ENCODE measurements at regions not wholly inside any gene's neighbourhood (a gene's known extent, or its start where the extent isn't known, plus 50 kb on each side); places are given as distances from the start of the nearest gene placed in this dataset.

DNA sequence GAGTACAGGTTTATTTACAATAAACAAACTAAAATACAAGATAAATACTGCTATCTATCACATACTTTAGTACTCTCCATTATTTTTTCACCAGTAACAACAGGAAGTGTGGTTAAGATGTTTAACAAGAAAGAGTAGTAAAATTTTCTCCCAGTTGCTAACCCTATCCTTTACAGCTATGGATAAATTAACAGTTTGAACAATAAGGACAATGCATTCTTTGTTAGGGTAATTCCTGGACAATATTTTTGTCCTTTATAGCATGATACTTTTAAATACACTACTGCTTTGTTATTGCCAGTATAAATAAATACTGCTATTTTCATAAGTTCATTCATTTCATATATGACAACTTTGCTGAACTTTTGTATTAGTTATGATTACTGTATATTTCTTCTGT, 630.2 kb upstream of the ATXN8OS start:
- TF ChIP-seq, protein P1, sequence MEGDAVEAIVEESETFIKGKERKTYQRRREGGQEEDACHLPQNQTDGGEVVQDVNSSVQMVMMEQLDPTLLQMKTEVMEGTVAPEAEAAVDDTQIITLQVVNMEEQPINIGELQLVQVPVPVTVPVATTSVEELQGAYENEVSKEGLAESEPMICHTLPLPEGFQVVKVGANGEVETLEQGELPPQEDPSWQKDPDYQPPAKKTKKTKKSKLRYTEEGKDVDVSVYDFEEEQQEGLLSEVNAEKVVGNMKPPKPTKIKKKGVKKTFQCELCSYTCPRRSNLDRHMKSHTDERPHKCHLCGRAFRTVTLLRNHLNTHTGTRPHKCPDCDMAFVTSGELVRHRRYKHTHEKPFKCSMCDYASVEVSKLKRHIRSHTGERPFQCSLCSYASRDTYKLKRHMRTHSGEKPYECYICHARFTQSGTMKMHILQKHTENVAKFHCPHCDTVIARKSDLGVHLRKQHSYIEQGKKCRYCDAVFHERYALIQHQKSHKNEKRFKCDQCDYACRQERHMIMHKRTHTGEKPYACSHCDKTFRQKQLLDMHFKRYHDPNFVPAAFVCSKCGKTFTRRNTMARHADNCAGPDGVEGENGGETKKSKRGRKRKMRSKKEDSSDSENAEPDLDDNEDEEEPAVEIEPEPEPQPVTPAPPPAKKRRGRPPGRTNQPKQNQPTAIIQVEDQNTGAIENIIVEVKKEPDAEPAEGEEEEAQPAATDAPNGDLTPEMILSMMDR (IDR thresholded peaks at IDR 0.05; ENCODE audit: insufficient read depth, low read length) = no peak
- TF ChIP-seq POLR2AphosphoS5 (IDR thresholded peaks at IDR 0.05; ENCODE audit: low read depth) (no peak), GABPA (IDR thresholded peaks at IDR 0.05; ENCODE audit: low read depth) (no peak), SPI1 (IDR thresholded peaks at IDR 0.05; ENCODE audit: borderline replicate concordance, low read depth) (no peak)
- TF ChIP-seq, protein P2, sequence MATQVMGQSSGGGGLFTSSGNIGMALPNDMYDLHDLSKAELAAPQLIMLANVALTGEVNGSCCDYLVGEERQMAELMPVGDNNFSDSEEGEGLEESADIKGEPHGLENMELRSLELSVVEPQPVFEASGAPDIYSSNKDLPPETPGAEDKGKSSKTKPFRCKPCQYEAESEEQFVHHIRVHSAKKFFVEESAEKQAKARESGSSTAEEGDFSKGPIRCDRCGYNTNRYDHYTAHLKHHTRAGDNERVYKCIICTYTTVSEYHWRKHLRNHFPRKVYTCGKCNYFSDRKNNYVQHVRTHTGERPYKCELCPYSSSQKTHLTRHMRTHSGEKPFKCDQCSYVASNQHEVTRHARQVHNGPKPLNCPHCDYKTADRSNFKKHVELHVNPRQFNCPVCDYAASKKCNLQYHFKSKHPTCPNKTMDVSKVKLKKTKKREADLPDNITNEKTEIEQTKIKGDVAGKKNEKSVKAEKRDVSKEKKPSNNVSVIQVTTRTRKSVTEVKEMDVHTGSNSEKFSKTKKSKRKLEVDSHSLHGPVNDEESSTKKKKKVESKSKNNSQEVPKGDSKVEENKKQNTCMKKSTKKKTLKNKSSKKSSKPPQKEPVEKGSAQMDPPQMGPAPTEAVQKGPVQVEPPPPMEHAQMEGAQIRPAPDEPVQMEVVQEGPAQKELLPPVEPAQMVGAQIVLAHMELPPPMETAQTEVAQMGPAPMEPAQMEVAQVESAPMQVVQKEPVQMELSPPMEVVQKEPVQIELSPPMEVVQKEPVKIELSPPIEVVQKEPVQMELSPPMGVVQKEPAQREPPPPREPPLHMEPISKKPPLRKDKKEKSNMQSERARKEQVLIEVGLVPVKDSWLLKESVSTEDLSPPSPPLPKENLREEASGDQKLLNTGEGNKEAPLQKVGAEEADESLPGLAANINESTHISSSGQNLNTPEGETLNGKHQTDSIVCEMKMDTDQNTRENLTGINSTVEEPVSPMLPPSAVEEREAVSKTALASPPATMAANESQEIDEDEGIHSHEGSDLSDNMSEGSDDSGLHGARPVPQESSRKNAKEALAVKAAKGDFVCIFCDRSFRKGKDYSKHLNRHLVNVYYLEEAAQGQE (IDR thresholded peaks at IDR 0.05; ENCODE audit: insufficient replicate concordance, low read depth) = no peak

All from HL-60 (cell line).